GM19324 (cell line): ENCODE measurements at regions not wholly inside any gene's neighbourhood (a gene's known extent, or its start where the extent isn't known, plus 50 kb on each side); places are given as distances from the start of the nearest gene placed in this dataset.
A peak's percentile ranks its signal among the peaks of the same experiment; 100 is the strongest.

Source experiments
- ATAC-seq: cut with Tn5 transposase; IDR thresholded peaks from one replicate; pipeline ENCODE4 v1.9.1; 2021; ENCODE audit warnings: mild to moderate bottlenecking, moderate library complexity; ENCODE audit not compliant: unreplicated experiment, low FRiP score

GRCh38 chr18:26705757-26706156, 157.4 kb upstream of the KCTD1 start:
- ATAC-seq: no peak

DNA sequence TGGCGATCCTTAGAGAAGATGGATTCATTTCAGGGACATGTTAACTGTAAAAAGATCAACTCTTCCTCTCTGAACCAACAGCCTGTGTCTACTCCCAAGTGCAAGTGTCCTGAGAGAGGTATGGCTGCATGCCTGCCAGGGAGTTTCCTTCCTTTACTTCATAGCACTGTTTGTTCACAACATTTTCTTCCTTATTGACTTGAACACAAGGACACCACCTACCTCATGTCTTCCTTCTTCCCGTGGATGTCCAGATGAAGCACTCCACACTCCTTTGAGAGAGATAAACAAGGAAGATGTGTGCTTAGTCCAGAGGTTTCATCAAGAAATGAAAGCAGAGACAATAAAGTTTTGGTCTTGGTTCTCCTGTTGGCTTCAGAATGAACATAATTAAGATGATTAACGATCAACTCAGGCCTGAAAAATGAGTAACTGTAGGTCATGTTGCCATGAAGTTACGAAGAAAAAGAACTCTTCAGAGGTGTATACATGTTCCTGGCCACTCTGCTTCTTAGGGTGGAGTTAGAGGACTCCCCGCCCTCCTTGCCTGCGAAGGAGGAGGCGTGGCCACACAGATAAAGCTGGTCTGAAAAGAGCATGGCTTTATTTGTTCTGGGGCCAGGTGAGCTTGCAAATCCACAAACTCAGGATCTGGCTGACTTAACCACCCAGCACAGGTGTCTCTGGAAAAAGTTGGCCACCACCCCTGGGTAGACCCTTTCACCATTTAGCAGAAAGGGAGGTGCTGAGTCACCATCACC, 155.0 kb upstream of the KCTD1 start:
- no peak for ATAC-seq

DNA sequence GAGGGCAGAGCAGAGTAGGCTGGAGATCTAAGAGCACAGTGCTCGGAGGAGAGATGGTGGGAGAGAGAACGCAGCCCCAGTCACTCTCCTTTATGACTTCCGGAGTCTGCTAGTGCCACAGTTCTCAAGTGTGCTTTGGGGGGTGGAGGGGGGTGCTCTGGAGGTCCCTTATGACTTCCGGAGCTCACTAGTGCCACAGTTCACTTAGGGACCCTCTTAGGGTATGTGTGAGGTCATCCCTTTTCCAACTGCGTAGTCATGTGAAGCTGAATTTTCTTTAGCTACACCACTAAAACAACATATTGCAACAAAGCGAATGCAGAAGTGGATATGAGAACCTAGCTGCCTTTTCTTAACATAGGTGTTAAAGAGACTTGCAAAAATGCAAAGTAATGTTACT, 153.7 kb upstream of the KCTD1 start:
- no peak for ATAC-seq

- no peak for ATAC-seq
These were observed 152.4 kb upstream of the KCTD1 start for GRCh38 chr18:26700728-26701127.

DNA sequence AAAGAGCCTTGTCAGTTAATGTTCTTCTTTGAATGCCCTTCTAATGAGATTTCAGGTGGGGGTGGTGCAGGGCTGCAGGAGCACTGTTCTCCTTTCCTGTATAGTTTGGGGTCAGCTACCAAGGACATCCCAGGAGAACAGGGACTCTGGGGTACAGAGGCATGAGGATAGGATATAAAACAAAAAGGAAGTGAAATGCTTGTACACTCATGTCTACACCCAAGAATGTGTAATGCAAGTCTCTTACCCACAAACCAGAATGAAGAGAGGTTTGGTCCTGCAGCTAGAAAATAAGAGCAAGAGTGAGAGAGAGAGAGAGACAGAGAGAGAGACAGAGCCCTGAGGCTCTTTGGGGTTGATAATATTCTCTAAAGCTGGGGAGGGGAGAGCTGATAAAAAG, 151.8 kb upstream of the KCTD1 start:
- ATAC-seq: no peak

GRCh38 chr18:26697186-26697884, 149.0 kb upstream of the KCTD1 start:
- ATAC-seq: no peak

DNA sequence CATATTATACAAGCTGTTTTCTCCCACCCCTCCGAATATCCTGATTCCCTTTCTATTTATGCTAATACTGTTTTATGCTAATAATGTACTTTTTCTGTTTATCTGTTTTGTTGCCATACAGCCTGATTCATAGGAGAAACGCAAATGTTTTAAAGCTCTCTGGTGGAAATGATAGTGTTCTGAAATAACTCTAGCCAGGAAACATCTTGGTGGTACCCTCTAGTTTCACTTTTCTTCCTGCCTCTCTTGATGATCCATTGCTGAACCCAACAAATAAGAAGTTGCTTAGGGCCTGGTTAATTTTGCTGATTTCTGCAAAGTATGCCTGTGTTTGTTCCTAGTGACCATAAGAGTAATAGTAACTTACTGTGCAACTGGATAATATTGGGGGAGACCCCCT, 148.4 kb upstream of the KCTD1 start:
- no peak for ATAC-seq

DNA sequence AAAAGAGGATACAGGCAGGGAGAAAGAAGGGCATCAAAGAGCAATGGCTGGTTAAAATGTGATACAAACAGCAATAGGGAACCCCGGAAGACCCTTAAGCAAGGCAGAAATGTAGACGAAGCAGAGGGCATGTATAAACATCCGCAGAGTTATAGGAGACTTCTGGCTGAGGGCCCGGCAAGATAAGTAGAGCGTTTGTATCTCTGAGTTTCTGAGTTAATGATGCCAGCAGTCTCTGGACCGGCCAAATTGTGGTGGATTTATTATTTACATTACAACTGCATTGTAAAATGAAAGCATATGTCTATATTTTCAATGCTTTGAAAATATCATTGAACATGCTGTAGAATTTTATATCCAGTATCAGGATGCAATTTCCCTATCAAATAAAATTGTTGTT, 148.0 kb upstream of the KCTD1 start:
- no peak for ATAC-seq

GRCh38 chr18:26689226-26689879, 141.0 kb upstream of the KCTD1 start:
- ATAC-seq: no peak

- no peak for ATAC-seq
These were observed 138.2 kb upstream of the KCTD1 start for GRCh38 chr18:26686532-26686931.

DNA sequence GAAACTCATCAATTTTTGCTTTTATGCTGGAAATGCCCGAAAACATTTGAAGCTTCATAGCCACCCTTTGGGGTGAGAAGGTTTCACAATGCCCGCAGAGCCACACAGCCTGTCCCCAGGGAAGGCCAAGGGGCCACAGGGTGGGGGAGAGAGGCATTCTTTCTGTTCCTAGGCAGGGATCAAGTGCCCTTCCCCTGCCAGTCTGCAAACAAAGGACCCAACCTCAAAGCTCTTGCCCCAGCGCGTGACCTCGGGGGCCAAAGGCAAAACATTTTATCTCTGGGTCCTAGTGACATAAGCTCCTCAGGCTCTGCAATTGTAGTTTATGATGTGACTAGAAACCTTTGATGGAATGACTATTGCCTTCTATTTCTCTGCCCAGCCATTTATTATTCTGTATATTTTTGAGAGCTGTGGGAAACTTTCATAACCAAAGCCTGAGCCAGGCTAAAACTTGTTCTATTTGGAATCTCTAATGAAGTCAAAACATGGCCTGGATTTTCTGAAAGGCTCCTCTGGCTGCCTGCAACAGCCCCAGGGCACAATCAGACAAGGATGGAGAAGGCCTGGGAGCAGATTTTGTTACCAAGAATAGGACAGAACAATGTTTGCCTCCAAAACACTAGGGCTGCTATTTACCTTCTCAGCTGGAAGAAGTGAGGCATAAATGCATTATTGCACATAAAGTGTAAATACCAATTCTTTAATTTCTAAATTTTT, 137.2 kb upstream of the KCTD1 start:
- ATAC-seq: no peak

DNA sequence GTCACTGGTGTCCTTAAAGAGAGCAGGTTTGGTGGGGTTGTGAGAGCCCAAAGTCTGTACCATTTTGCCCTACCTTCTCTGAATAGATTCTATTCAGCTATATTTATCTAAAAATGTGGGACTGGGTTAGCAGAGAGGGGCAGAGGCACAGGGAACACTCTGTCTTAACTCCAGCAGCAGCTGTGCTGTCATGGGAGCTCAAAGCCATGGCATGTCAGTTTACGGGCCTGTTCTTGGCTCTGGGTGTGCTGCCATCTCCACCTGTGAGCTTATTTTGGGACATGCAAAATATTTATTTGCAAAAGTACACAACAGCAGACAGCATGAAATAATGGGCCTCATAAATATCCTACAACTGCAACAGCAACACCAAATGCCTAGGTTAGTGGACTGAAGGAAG, 129.6 kb upstream of the KCTD1 start:
- no peak for ATAC-seq

DNA sequence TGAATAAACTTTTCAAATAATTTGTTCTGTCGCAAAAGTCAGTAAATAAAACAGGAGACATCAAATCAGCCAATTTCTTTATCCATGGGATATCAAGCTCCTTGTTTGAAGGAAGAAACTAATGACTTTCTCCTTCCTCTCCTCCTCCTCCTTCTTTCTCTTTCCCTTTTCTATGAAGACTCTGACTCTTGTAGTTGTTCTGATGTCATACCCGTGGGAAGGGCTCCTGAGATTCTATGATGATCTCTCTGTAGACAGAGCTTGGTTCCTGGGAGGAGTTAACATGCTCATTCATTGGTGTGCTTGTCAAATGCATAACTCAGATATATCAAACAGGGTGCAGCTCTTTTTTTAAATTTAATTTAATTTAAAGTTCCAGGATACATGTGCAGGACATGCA, 118.7 kb upstream of the KCTD1 start:
- no peak for ATAC-seq

- no peak for ATAC-seq
These were observed 114.6 kb upstream of the KCTD1 start for GRCh38 chr18:26662996-26663395.

DNA sequence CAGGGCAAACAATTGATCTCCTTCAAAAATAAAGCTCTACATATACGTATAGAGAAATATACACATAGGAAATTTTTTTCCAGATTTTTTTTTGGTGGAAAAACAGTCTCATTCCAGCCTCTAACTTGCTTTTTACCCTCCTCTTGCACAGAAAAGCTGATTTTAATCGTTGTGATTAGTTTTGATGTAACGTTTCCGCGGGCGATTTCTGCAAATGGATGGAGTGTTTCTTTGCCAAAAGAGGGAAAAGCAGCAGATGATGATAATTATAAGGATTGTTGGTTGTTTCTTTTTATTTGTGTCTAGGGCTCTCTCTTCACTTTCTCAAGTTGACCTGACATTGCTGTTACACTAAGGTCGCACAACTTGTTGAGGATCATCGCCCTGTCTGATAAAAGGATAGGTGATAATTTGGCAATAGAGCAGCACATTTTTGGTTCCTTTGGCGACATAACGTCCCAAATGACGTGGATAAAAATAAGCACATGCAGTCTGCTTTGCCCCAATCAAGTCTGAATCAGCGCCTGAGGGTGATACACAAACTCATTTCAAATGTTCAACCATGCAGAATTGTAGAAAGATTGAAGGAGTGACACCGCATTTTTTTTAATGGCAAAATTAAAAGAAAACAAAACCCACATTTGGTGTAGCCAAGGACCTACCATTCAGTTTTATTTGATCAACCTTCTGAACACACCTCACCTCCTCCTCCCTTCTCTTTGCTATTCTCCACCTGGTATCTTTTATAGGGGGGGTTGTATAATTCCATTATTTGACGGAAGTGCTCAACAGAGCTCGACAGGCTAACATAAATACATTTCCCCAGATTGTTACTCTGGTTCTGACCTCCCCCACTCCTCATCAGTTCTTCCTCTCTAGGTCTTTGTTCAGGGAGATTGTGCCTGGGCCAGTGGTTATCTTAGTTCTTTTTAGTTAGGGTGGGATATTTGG, 109.6 kb upstream of the KCTD1 start:
- no peak for ATAC-seq

- ATAC-seq: peak; percentile 66
These were observed 108.7 kb upstream of the KCTD1 start for GRCh38 chr18:26656944-26657536.

- ATAC-seq: peak; percentile 15
These were observed 108.1 kb upstream of the KCTD1 start for GRCh38 chr18:26656431-26656943.

- ATAC-seq: peak; percentile 7
These were observed 107.4 kb upstream of the KCTD1 start for GRCh38 chr18:26655525-26656430.
